ENCODE measurements at regions not wholly inside any gene's neighbourhood (a gene's known extent, or its start where the extent isn't known, plus 50 kb on each side); places are given as distances from the start of the nearest gene placed in this dataset.

DNA sequence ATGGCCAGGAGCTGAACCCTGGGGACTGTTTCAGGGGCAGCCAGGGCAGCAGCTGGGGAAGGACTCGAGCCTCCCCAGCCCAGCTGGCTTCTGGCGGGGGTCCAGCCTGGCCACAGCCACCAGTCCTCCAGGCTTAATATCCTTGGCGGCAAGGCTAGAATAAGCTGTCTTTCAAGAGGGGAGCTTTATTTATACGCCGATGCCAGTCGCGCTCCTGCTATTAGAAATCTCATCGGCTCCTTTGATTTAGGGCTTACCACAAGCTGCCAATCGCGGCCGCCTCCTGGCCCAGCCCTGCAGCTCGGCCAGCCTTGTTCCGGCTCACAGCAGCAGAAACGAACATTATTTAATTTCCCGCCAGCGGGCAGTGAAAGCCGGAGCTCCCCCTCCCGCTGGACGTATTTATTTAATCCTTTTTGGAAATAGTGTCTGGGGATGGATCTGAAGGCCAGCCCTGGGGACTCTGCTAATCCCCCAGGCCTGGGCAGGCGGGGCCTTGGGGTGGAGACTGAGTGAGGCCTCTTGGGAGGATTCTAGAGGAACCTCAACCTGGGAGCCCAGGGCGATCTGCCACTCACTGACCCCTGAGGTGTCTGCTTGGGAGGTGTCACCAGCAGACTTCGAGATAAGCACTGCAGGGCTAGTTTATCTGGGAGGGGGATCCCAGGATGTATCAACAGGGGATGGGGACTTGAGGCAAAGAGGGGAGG is 363.1 kb downstream of the MN1 start:
- no peaks in the 10 kb centered on the region for H3K27me3 ChIP-seq (ENCODE audit: control insufficient read depth, insufficient read depth, low read length)
- H3K36me3 ChIP-seq (ENCODE audit: control insufficient read depth, insufficient read depth, low read length): no peaks in the 10 kb centered on the region
- DNase-seq (ENCODE audit: low read depth): no peak
- TF ChIP-seq, protein P1, sequence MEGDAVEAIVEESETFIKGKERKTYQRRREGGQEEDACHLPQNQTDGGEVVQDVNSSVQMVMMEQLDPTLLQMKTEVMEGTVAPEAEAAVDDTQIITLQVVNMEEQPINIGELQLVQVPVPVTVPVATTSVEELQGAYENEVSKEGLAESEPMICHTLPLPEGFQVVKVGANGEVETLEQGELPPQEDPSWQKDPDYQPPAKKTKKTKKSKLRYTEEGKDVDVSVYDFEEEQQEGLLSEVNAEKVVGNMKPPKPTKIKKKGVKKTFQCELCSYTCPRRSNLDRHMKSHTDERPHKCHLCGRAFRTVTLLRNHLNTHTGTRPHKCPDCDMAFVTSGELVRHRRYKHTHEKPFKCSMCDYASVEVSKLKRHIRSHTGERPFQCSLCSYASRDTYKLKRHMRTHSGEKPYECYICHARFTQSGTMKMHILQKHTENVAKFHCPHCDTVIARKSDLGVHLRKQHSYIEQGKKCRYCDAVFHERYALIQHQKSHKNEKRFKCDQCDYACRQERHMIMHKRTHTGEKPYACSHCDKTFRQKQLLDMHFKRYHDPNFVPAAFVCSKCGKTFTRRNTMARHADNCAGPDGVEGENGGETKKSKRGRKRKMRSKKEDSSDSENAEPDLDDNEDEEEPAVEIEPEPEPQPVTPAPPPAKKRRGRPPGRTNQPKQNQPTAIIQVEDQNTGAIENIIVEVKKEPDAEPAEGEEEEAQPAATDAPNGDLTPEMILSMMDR (IDR thresholded peaks at IDR 0.05; ENCODE audit: insufficient read depth, low read length, poor library complexity, severe bottlenecking): no peak
- no peak overlapping the region for H3K4me3 ChIP-seq (ENCODE audit: low read depth, low read length)

- H3K4me3 ChIP-seq (ENCODE audit: low read depth, low read length): no peak overlapping the region
- no peak for DNase-seq (ENCODE audit: low read depth)
- TF ChIP-seq, protein P1 (IDR thresholded peaks at IDR 0.05; ENCODE audit: insufficient read depth, low read length, poor library complexity, severe bottlenecking): no peak
Measured at GRCh38 chr22:27439131-27439530, 362.4 kb downstream of the MN1 start.

GRCh38 chr22:27440304-27440865 is 361.2 kb downstream of the MN1 start:
- Histone ChIP-seq H3K4me3 (ENCODE audit: low read depth, low read length) (no peak overlapping the region), H3K36me3 (ENCODE audit: control insufficient read depth, insufficient read depth, low read length) (no peaks in the 10 kb centered on the region), H3K27me3 (ENCODE audit: control insufficient read depth, insufficient read depth, low read length) (no peaks in the 10 kb centered on the region)
- no peak for DNase-seq (ENCODE audit: low read depth)
- TF ChIP-seq, protein P1 (IDR thresholded peaks at IDR 0.05; ENCODE audit: insufficient read depth, low read length, poor library complexity, severe bottlenecking): no peak

More at GRCh38 chr22:27439131-27439530, 362.4 kb downstream of the MN1 start:
- Histone ChIP-seq H3K27me3 (ENCODE audit: control insufficient read depth, insufficient read depth, low read length) (no peaks in the 10 kb centered on the region), H3K36me3 (ENCODE audit: control insufficient read depth, insufficient read depth, low read length) (no peaks in the 10 kb centered on the region)

- DNase-seq (ENCODE audit: low read depth): no peak
- TF ChIP-seq, protein P1 (IDR thresholded peaks at IDR 0.05; ENCODE audit: insufficient read depth, low read length, poor library complexity, severe bottlenecking): no peak
- no peaks in the 10 kb centered on the region for H3K36me3 ChIP-seq (ENCODE audit: control insufficient read depth, insufficient read depth, low read length)
- H3K4me3 ChIP-seq (ENCODE audit: low read depth, low read length): no peak overlapping the region
- no peaks in the 10 kb centered on the region for H3K27me3 ChIP-seq (ENCODE audit: control insufficient read depth, insufficient read depth, low read length)
Measured at GRCh38 chr22:27441706-27442475, 359.7 kb downstream of the MN1 start.

GRCh38 chr22:27443306-27443705 is 358.2 kb downstream of the MN1 start:
- TF ChIP-seq, protein P1 (IDR thresholded peaks at IDR 0.05; ENCODE audit: insufficient read depth, low read length, poor library complexity, severe bottlenecking): no peak
- Histone ChIP-seq H3K4me3 (ENCODE audit: low read depth, low read length) (no peak overlapping the region), H3K27me3 (ENCODE audit: control insufficient read depth, insufficient read depth, low read length) (no peaks in the 10 kb centered on the region), H3K36me3 (ENCODE audit: control insufficient read depth, insufficient read depth, low read length) (no peaks in the 10 kb centered on the region)
- no peak for DNase-seq (ENCODE audit: low read depth)

Data from kidney epithelial cell (primary cell).